Hindlimb muscle (tissue), 1 donor: ENCODE measurements at regions not wholly inside any gene's neighbourhood (a gene's known extent, or its start where the extent isn't known, plus 50 kb on each side); places are given as distances from the start of the nearest gene placed in this dataset.
"Not testable (repeated sequence)": the region's sequence is repeated elsewhere in the genome, so short reads cannot be mapped to it uniquely, and the experiment has no call there.

Experiments
- DNase-seq: peaks from one replicate; pipeline ENCODE4 v3.0.0-alpha.2; 2013

DNA sequence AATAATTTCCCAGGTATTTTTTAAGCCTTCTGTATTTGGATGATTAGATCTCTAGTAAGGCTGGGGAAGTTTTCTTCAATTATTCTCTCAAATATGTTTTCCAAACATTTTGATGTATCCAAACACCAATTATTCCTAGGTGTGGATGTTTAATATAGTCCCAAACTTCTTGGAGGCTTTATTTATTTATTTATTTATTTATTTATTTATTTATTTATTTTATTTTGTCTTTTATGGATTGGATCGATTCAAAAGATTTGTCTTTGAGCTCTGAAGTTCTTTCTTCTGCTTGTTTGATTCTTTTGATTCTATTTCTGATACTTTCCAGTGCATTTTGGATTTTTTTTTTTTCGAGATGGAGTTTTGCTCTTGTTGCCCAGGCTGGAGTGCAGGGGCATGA is 2267.9 kb upstream of the RAG2 start:
- DNase-seq = no peak

DNA sequence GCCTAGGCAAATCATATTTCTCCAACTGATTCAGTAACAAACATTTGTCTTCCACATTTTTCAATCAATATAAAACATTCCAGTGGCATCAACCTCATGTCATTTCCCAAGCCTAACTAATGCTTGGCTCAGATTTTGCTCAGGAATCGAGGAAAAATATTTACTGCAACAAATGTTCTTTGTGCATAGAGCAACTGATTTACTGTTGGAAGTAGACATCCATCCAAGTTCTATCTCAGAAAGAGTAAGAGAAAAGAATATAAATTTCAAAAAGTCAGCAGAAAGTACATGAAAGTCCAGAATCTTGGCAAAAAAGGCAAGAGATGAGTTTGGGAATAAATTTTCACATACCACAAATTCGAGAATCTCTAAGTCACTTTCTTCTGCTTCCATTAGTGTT is 2245.0 kb upstream of the RAG2 start:
- peak; percentile 11 for DNase-seq

DNA sequence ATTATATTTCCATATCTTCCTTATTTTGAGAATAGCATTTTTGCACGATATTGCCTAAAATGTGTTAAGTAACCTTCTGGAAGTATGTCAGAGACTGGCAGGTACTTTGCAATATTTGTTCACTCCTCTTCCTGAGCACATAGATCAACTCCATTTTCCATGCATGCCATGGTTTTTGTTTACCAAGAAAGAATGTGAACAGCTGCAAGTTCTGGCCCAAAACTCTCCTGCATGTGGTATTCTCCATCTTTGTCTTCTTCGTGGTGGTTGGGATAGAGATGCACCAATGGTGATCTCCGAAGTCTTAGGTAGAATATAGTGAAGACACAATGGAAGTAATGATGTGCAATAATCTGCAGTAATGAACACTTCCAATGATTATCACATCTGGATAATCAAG is 2241.0 kb upstream of the RAG2 start:
- peak; percentile 21 for DNase-seq

DNA sequence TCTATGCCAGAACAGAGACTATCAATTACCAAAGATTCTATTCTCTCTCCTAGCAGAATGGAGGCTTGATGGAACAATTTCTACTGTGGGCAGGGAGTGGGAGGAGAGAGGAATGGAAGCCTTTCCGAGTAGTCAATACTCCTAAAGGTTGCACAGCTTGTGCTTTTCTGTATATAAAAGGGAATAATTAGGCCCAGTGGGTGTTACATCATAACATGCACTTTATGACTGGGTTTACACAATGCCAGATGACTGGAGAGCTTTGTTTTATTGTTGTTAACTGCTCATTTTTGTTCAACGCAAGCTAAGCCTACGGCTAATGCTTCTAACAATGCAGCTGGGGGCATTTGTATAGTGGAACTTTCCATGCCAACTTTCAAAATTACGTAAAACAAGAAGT is 2237.9 kb upstream of the RAG2 start:
- DNase-seq = no peak

DNA sequence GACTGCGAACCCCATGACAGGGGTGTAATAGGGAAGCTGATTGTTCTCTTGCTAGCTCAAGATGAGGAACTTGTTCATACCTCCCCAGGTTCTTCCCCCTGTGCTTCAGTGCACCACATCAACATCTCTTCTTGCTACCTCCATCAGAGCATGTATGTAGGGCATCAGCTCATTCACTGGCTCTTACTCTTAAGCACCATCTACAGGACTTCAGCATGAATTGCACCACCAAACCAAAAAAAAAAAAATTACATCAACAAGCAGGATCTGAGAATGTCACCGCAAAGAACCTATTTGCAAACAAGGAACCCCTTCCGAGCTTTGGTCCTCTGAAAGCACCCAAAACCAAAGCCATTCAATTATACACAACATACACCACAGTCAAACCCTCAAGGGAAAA is 2226.5 kb upstream of the RAG2 start:
- no peak for DNase-seq

DNA sequence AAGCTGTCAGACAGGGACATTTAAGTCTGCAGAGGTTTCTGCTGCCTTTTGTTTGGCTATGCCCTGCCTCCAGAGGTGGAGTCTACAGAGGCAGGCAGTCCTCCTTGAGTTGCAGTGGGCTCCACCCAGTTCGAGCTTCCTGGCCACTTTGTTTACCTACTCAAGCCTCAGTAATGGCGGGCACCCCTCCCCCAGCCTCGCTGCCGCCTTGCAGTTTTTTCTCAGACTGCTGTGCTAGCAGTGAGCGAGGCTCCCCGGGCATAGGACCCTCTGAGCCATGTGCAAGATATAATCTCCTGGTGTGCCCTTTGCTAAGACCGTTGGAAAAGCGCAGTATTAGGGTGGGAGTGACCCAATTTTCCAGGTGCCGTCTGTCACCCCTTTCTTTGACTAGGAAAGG is 2223.8 kb upstream of the RAG2 start:
- DNase-seq = not testable (repeated sequence)

DNA sequence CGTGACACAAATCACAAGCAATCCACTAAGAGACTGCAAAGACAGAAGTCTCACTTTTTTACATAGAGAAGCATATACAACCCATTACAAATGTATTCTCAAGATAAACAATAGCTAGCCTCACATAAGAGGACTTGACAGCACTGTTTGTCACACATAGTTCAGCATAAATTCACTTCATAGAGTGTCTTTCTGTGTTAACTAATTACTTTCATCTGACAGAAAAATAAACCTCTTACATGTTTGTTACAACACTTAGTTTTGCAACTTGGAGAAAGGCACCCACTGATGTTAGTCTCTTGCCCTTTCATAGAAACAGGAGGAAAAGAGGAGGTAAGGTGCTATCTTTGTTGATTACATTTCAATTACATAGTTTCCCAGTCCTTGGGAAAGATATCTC is 2221.9 kb upstream of the RAG2 start:
- no peak for DNase-seq

DNA sequence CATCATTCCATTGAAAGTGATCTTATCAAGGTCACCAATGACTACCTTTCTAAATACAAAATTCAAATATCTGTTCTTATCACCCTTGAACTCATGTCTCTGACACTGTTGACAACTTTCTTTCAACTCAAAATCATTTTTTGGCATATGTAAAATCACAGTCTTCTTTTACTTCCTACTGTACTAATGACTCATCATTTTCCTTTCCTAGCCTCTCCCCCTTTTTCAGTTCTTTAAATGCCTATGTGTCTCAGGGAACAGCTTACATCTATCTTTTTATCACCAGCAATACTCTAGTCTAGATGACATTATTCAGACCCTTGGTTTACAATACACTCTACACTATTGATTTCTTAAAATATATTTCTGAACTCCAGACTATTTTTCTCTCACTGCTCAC is 2220.7 kb upstream of the RAG2 start:
- no peak for DNase-seq

DNA sequence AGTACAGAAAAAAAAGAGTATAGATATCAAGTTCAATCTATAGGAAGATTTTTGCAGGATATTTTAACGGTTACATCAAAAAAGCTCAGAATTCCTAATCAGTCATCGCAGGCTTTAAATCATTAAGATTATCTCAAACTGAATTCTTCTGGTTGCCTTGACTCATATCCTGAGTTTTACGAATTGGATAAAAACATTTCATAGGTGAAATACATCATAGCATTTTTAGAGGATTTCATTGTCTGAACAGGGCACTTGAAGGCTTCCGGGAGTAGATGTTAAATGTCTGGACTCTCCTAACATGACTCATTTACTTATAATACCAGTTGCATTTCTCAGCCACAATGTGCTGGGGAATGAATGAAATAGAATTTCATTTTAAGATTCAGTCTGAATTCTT is 2216.6 kb upstream of the RAG2 start:
- DNase-seq = no peak

DNA sequence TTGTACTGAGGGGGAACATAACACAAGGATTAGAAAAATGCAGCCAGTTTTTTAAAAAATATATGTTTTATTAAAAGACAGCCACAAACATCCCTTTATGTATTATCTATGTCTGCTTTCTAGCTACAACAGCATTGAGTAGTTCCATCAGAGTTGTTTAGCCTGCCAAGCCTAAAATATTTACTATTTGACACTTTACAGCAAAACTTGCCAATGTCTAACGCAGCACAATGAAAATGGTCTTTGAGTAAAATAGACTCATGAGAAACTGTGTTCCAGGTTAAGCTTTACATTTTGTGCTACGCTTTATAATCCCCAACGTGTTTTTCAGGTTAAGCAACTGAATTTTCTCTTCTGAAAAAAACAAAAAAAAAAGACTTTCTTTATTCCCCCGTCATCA is 2211.5 kb upstream of the RAG2 start:
- DNase-seq = no peak

DNA sequence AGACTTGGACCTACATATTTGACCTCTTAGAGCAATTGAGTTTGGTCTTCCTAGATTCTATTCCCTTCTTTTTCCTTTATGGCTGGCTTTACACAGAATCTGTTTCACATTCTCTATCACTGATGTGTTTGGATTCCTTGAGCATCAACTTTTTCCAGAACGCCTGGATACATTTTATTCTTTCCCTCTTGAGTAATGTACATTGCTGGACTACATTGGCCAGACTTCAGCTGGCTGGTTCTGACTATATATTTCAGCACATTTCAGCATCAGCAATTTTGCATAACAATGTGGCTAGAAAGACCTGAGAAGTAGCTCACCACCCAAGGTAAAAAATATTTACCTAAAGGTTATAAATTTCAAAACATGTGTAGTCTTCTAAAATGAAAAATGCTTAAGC is 2198.2 kb upstream of the RAG2 start:
- peak; percentile 71 for DNase-seq

DNA sequence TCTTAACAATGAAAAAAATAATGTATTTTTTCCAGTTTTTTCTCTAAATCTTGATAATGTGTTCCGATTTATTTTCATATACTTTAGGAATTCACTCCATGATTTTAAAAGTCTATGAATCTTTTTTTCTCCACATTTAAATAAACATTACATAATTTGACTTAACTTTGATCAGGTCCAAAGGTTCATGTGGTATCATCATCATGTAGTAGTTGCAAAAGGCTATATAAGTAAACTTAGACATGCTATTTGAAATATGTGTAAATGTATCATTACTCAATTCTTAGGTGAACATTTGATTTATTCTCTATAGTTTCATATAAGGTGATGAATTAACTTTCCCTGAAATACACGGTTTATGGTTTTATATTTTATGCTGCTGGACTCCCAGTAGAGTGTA is 2197.0 kb upstream of the RAG2 start:
- no peak for DNase-seq

DNA sequence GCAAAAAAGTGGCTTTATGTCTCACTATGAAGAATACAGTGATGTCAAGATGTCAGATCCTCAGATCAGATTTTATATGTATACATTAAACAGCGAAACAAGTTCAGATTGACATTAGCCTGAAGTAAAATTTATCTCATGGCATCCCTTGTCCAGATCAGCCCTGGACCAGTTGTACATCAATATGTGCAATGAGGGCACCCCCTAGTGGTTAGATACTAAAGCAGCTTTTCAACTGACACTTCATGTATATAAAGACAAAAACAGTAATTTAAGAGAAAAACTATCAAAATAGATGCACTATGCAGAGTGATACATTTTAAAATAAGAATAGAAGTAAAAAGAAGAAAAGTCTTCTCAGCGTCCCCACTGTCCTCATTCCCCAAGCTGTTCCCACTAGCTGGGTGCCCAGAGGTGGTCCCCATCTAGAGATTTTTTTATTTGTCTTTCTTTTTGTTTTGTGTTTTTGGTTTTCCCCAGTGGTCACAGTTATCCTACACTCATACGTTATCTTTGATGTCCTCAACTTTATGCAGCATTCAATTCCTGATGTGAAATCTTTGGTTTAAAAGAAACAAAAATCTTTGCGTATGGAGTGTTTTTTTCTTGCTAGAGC is 2193.4 kb upstream of the RAG2 start:
- peak; percentile 58 for DNase-seq

DNA sequence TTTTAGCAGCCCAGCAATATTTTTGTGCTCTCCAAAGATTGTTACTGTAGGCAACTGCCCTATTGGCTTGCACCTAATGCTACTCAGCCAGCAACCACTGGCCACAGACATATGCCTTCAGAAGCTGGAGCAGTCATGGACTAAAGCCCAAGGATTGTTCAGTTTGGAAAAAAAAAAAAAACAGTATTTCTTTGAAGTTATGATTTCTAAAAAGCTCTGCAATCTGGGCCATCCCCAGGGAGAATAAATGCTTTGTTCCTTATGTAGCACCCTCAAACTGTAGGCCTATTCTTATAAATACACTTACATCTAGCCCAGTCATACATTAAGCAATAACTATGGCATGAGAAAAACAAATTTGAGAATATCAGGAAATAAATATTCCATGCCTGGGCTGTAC is 2190.5 kb upstream of the RAG2 start:
- no peak for DNase-seq

DNA sequence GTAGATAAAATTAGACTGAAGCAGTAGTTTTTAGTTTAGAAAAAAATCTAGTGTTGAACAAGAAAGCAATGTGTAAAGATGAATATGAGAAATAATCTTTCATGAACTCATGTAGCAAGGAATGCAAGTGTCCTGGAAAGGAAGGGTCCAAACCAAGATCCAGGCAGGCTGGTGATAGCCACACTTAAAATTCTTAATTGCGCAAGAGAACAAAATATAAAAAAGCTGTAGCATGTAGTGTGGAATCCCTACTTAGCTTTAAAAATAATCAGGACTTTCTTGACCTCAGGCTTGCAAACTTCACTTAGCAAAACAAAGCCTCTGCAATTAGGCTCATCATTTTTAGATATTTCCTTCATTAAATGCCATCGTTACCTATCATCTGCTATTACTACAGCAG is 2186.1 kb upstream of the RAG2 start:
- no peak for DNase-seq

DNA sequence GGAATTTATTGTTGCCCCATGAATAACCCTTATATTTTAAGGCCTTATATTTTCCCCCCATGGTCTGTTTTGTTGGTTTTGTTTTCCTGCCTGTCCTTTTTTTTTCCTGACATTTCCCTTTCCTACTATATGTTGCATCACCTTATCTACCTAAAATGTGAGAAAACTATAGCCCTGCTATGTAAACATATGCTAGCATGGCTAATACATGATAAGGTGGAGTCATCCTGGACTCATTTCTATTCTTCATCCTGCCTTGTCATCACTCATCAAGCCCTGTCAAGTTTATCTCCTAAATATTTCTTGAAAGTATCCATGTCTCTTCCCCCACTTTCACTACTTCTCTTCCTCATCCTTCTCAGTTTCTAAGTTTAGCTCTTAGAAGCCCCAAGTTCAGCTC is 2168.8 kb upstream of the RAG2 start:
- DNase-seq = no peak

DNA sequence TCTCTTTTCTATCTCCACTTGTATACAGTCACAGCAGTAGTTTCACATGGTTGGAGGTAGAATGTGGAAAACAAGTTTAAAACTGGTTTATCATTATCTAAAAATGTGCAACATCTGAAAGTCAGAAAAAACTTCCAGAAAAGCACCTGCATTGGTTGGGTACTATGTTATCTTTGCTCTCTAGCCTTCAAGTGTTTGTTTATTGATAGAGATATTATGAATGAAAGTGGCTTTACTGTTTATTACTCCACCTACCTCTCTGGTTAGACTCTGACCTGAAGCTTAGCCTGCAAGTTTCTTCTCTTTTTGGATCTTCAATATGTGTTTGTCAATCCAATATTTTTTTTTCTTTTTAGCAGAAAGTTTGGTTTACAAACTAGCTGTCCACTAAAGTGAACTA is 2161.4 kb upstream of the RAG2 start:
- DNase-seq = no peak

DNA sequence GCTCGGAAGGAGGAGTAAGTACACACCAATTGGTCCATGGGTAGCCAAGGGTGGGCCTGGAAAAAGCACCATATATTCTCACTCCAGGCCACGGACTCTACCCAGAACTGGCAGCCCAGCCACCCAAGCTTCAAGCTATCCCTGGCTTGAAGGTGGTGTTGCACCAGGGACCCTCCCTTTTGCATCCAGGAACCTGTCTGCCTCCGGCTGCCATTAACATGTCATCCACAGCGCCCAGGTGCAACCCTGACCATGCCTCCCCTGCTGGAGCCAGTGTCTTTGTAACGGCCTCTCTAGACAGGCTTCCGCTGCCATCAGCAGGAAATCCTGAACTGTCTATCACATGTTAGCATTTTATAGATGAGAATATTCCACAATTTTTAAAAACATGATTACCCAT is 2158.5 kb upstream of the RAG2 start:
- DNase-seq = no peak

DNA sequence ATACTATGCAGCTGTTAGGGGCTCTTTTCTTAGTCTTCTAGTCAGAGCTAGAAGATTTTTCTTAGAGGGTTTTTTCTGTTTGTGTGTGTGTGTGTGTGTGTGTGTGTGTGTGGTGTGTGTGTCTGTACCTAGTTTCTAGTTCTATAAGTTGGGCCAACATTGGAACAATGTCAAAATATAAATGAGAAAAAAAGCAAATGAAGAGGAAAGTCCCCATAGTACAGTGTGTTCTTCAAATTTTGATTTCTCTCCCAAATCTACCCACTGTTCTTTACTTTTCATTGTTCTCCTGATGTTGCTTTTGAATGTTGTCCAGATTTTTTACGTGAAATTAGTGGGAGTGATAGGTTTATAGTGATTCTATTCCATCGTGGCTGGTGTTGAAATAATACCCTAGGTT is 2153.4 kb upstream of the RAG2 start:
- no peak for DNase-seq

DNA sequence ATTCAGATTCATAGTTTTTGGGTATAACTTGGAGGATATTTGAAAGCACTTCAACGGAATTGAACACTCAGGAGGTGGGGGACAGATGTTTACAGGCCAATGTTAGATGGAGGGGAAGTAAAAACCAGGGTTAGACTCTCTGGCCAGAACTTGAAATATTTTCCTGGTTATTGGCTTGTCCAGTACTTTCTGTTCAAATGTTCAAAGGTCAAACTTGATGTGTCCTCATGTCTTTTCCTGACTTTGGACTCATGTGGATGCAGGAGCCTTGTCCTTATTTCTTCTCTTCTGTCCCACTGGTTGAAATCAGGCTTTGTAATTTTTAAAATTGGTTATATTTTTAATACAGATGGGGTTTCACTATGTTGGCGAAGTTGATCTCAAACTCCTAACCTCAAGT is 2148.5 kb upstream of the RAG2 start:
- not testable (repeated sequence) for DNase-seq

DNA sequence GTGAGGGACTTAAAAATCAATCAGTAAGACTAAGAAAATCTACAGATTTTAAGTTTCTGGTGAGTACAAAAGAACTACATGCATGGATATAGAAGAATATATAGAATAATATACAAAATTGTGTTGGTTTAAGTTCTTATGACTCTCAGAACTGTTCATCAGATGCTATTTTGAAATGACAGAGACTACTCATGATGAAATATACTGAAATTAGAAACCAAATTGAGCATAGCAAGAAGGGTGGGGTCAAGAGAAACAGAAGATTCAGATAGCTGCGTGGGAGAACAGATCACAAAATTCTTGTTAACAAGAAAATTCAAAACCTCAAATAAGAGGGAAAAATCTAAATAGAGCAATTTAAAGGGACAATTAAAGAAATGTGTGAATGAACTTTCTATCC is 2125.3 kb upstream of the RAG2 start:
- DNase-seq = no peak

DNA sequence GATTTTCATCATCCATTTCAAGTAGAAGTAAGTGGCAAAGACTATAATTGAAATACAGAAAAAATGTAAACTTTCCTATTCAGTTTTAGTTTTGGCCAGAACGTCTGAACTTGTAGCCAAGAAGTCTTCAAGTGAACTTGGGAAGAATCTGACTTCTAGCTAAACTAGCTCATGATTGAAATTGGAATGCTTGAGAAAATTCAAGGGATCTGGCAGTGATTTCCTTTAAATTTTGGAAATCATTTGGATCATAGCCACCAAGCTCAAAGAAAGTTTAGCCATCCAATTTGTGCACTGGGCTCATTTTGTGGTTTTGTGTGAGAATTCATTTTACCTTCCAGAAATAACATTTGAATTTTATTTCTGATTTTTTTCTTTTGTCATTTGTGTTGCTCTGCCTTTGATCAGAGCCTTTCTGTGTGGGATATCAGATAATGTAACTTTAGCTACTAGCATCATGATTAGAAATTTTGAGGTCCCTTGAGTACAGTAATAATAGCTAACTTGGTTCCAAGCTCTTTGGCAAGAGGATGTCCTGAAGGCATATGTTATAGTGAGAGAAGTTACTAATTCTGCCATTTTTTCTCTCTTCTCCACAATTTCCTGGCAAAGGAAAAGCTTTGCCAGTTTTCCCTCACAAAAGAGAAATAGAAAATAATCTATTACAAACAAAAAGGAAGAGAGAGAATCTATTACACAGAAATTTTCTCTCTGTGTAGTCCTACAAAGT is 2123.7 kb upstream of the RAG2 start:
- DNase-seq = peak; percentile 19

DNA sequence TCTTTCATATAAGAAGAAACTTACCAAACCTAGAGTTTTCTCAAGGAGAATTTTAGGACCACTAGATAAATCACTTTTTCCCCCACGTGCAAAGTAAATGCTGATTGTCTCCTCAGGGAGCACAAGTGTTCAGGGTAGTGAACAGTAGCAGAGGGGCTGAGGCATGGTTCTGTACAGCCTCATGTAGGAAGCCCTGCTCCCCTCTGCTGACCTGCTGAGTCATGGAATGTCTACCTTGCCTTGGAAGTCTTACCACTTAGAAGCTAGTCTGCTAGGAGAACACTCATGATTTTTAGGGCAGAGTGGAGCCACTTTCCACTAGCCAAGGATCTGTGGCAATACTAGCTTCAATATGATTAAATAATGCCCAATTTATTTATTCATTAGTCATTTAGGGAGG is 2120.6 kb upstream of the RAG2 start:
- DNase-seq = no peak

DNA sequence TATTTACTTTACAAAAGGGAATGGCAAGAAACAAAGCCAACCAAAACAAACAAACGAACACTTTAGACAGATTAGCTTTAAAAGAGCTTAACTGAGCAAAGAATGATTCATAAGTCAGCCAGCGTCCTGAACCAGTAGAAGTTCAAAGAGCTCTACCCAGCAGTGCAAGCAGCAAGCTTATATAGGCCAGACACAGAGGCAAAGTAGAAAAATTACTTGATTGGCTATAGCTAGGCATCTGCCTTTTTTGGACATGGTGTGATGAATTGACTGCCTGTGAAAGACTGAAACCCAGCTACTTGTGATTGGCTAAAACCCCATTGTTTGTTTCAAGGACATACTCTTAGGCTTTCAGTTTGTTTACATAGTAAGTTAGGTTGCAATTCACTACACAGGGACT is 2120.0 kb upstream of the RAG2 start:
- no peak for DNase-seq

DNA sequence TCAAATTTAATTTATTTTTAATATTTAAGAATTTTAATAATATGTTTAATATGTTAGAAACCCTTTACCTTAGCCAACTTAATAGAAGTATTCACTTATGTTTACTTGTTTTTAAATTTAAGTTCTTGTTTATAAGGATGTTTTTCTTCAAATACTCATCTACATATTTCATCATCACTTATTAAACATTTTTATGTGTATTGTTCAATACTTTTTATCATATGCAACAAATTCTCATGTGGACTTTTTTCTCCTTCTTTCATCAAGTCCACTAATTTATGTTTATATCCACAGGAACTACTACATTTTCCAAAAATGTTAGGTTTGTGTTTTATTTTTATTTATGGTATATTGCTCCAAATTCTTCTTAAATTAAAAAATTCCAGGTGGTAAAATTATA is 2113.1 kb upstream of the RAG2 start:
- no peak for DNase-seq
